ENCODE measurements at regions not wholly inside any gene's neighbourhood (a gene's known extent, or its start where the extent isn't known, plus 50 kb on each side); places are given as distances from the start of the nearest gene placed in this dataset.

GRCh38 chr20:22652681-22653588, 68.6 kb upstream of the FOXA2 start:
- peaks cover 8% of the 10 kb centered on the region; the same call in 1 of the 2 replicates for H3K27me3 ChIP-seq (ENCODE audit: control insufficient read depth, insufficient read depth, low read length)
- peak overlapping the region; percentile 18 for H3K27ac ChIP-seq (ENCODE audit: low read depth, low read length)
- no peaks in the 10 kb centered on the region for H3K9me3 ChIP-seq (ENCODE audit: control insufficient read depth, insufficient read depth, low read length)
- H3K4me3 ChIP-seq (ENCODE audit: low read depth, low read length), result no peak overlapping the region
- peaks cover 16% of the 10 kb centered on the region for H3K4me1 ChIP-seq (ENCODE audit: control insufficient read depth, insufficient read depth, low read length)
- no peak overlapping the region for H3K9ac ChIP-seq (ENCODE audit: low read depth, low read length)
- H3K36me3 ChIP-seq (ENCODE audit: control insufficient read depth, insufficient read depth, low read length), result no peaks in the 10 kb centered on the region

- Histone ChIP-seq H3K27ac (ENCODE audit: low read depth, low read length) (no peak overlapping the region), H3K9ac (ENCODE audit: low read depth, low read length) (no peak overlapping the region), H3K4me3 (ENCODE audit: low read depth, low read length) (no peak overlapping the region), H3K9me3 (ENCODE audit: control insufficient read depth, insufficient read depth, low read length) (no peaks in the 10 kb centered on the region), H3K36me3 (ENCODE audit: control insufficient read depth, insufficient read depth, low read length) (no peaks in the 10 kb centered on the region), H3K27me3 (ENCODE audit: control insufficient read depth, insufficient read depth, low read length) (peaks cover 8% of the 10 kb centered on the region; the same call in 1 of the 2 replicates), H3K4me1 (ENCODE audit: control insufficient read depth, insufficient read depth, low read length) (peaks cover 19% of the 10 kb centered on the region)
These were observed 69.6 kb upstream of the FOXA2 start for GRCh38 chr20:22653658-22654642.

GRCh38 chr20:22663528-22664025, 79.2 kb upstream of the FOXA2 start:
- Histone ChIP-seq H3K4me1 (ENCODE audit: control insufficient read depth, insufficient read depth, low read length) (peaks cover 35% of the 10 kb centered on the region), H3K9me3 (ENCODE audit: control insufficient read depth, insufficient read depth, low read length) (0 out of 2 replicates have a peak, but pooled peaks cover 6% of the 10 kb centered on the region), H3K27me3 (ENCODE audit: control insufficient read depth, insufficient read depth, low read length) (peaks cover 2% of the 10 kb centered on the region; the same call in 1 of the 2 replicates), H3K4me3 (ENCODE audit: low read depth, low read length) (no peak overlapping the region), H3K36me3 (ENCODE audit: control insufficient read depth, insufficient read depth, low read length) (no peaks in the 10 kb centered on the region), H3K9ac (ENCODE audit: low read depth, low read length) (peak overlapping the region; percentile 19; the same call in 1 of the 2 replicates), H3K27ac (ENCODE audit: low read depth, low read length) (peak overlapping the region; percentile 80)

- H3K4me1 ChIP-seq (ENCODE audit: control insufficient read depth, insufficient read depth, low read length), result peaks cover 26% of the 10 kb centered on the region
- H3K27me3 ChIP-seq (ENCODE audit: control insufficient read depth, insufficient read depth, low read length), result peaks cover 2% of the 10 kb centered on the region; the same call in 1 of the 2 replicates
- H3K36me3 ChIP-seq (ENCODE audit: control insufficient read depth, insufficient read depth, low read length), result no peaks in the 10 kb centered on the region
- H3K4me3 ChIP-seq (ENCODE audit: low read depth, low read length), result no peak overlapping the region
- 0 out of 2 replicates have a peak, but pooled peaks cover 11% of the 10 kb centered on the region for H3K9me3 ChIP-seq (ENCODE audit: control insufficient read depth, insufficient read depth, low read length)
- H3K27ac ChIP-seq (ENCODE audit: low read depth, low read length), result no peak overlapping the region
- H3K9ac ChIP-seq (ENCODE audit: low read depth, low read length), result no peak overlapping the region
These were observed 82.8 kb upstream of the FOXA2 start for GRCh38 chr20:22667198-22667597.

DNA sequence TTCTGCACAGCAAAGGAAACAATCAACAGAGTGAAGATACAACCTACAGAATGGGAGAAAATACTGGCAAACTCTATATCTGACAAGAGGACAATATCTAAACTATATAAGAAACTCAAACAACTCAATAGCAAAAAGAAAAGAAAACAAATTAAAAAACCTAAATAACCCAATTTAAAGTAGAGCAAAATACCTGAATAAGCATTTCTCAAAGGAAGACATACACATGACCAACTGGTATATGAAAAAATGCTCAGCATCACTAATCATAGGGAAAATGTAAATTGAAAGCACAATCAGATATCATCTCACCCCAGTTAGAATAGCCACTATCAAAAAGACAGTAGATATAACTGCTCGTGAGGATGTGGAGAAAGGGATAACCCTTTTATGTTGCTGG, 87.8 kb upstream of the FOXA2 start:
- Histone ChIP-seq H3K4me3 (ENCODE audit: low read depth, low read length) (no peak overlapping the region), H3K4me1 (ENCODE audit: control insufficient read depth, insufficient read depth, low read length) (no peaks in the 10 kb centered on the region), H3K27ac (ENCODE audit: low read depth, low read length) (no peak overlapping the region), H3K9me3 (ENCODE audit: control insufficient read depth, insufficient read depth, low read length) (0 out of 2 replicates have a peak, but pooled peaks cover 9% of the 10 kb centered on the region), H3K27me3 (ENCODE audit: control insufficient read depth, insufficient read depth, low read length) (no peaks in the 10 kb centered on the region), H3K36me3 (ENCODE audit: control insufficient read depth, insufficient read depth, low read length) (no peaks in the 10 kb centered on the region), H3K9ac (ENCODE audit: low read depth, low read length) (no peak overlapping the region)

- H3K9me3 ChIP-seq (ENCODE audit: control insufficient read depth, insufficient read depth, low read length), result 0 out of 2 replicates have a peak, but pooled peaks cover 5% of the 10 kb centered on the region
- no peak overlapping the region for H3K9ac ChIP-seq (ENCODE audit: low read depth, low read length)
- no peaks in the 10 kb centered on the region for H3K36me3 ChIP-seq (ENCODE audit: control insufficient read depth, insufficient read depth, low read length)
- H3K4me1 ChIP-seq (ENCODE audit: control insufficient read depth, insufficient read depth, low read length), result no peaks in the 10 kb centered on the region
- H3K4me3 ChIP-seq (ENCODE audit: low read depth, low read length), result no peak overlapping the region
- no peak overlapping the region for H3K27ac ChIP-seq (ENCODE audit: low read depth, low read length)
- H3K27me3 ChIP-seq (ENCODE audit: control insufficient read depth, insufficient read depth, low read length), result no peaks in the 10 kb centered on the region
These were observed 89.1 kb upstream of the FOXA2 start for GRCh38 chr20:22673467-22673866.

DNA sequence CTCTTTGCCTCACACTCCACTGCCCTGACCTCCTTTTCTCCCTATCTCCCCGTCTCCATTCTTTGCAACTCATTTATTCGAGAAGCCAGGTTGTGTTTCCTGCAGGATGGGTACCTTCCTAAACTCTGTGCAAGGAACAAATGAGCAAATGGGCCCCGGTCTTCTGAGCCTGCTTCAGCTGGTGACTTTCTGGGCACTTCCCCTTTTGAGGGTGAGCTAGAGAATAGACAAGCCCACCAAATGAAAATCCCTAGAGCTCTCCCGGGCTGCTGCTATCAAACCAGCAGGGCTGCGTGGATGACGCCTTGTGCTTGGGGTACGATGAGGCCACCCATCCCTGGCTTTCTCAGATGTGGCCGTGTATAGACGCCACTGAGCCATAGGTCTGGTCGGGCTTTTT, 91.0 kb upstream of the FOXA2 start:
- H3K4me1 ChIP-seq (ENCODE audit: control insufficient read depth, insufficient read depth, low read length), result no peaks in the 10 kb centered on the region
- no peak overlapping the region for H3K9ac ChIP-seq (ENCODE audit: low read depth, low read length)
- H3K9me3 ChIP-seq (ENCODE audit: control insufficient read depth, insufficient read depth, low read length), result 0 out of 2 replicates have a peak, but pooled peaks cover 3% of the 10 kb centered on the region
- H3K27me3 ChIP-seq (ENCODE audit: control insufficient read depth, insufficient read depth, low read length), result no peaks in the 10 kb centered on the region
- H3K27ac ChIP-seq (ENCODE audit: low read depth, low read length), result no peak overlapping the region
- no peaks in the 10 kb centered on the region for H3K36me3 ChIP-seq (ENCODE audit: control insufficient read depth, insufficient read depth, low read length)
- no peak overlapping the region for H3K4me3 ChIP-seq (ENCODE audit: low read depth, low read length)

- no peak overlapping the region for H3K27ac ChIP-seq (ENCODE audit: low read depth, low read length)
- H3K4me3 ChIP-seq (ENCODE audit: low read depth, low read length), result no peak overlapping the region
- H3K9ac ChIP-seq (ENCODE audit: low read depth, low read length), result no peak overlapping the region
- no peaks in the 10 kb centered on the region for H3K9me3 ChIP-seq (ENCODE audit: control insufficient read depth, insufficient read depth, low read length)
- H3K36me3 ChIP-seq (ENCODE audit: control insufficient read depth, insufficient read depth, low read length), result no peaks in the 10 kb centered on the region
- H3K4me1 ChIP-seq (ENCODE audit: control insufficient read depth, insufficient read depth, low read length), result peaks cover 1% of the 10 kb centered on the region; the same call in 1 of the 2 replicates
- H3K27me3 ChIP-seq (ENCODE audit: control insufficient read depth, insufficient read depth, low read length), result peaks cover 4% of the 10 kb centered on the region; the same call in 1 of the 2 replicates
These were observed 94.3 kb upstream of the FOXA2 start for GRCh38 chr20:22678678-22679077.

- peaks cover 4% of the 10 kb centered on the region; the same call in 1 of the 2 replicates for H3K27me3 ChIP-seq (ENCODE audit: control insufficient read depth, insufficient read depth, low read length)
- peaks cover 4% of the 10 kb centered on the region; the same call in 1 of the 2 replicates for H3K4me1 ChIP-seq (ENCODE audit: control insufficient read depth, insufficient read depth, low read length)
- no peak overlapping the region for H3K4me3 ChIP-seq (ENCODE audit: low read depth, low read length)
- H3K27ac ChIP-seq (ENCODE audit: low read depth, low read length), result no peak overlapping the region
- H3K36me3 ChIP-seq (ENCODE audit: control insufficient read depth, insufficient read depth, low read length), result no peaks in the 10 kb centered on the region
- H3K9me3 ChIP-seq (ENCODE audit: control insufficient read depth, insufficient read depth, low read length), result no peaks in the 10 kb centered on the region
- H3K9ac ChIP-seq (ENCODE audit: low read depth, low read length), result no peak overlapping the region
These were observed 94.8 kb upstream of the FOXA2 start for GRCh38 chr20:22679197-22679596.

- no peak overlapping the region for H3K4me3 ChIP-seq (ENCODE audit: low read depth, low read length)
- H3K4me1 ChIP-seq (ENCODE audit: control insufficient read depth, insufficient read depth, low read length), result peaks cover 6% of the 10 kb centered on the region; the same call in 1 of the 2 replicates
- H3K9ac ChIP-seq (ENCODE audit: low read depth, low read length), result no peak overlapping the region
- no peaks in the 10 kb centered on the region for H3K9me3 ChIP-seq (ENCODE audit: control insufficient read depth, insufficient read depth, low read length)
- H3K36me3 ChIP-seq (ENCODE audit: control insufficient read depth, insufficient read depth, low read length), result no peaks in the 10 kb centered on the region
- peaks cover 4% of the 10 kb centered on the region for H3K27me3 ChIP-seq (ENCODE audit: control insufficient read depth, insufficient read depth, low read length)
- peak overlapping the region; percentile 4 for H3K27ac ChIP-seq (ENCODE audit: low read depth, low read length)
These were observed 95.8 kb upstream of the FOXA2 start for GRCh38 chr20:22680031-22680740.

Measured in HUES48 (cell line).